ENCODE measurements at regions not wholly inside any gene's neighbourhood (a gene's known extent, or its start where the extent isn't known, plus 50 kb on each side); places are given as distances from the start of the nearest gene placed in this dataset.

GRCh38 chr5:71872311-71872864, 153.3 kb downstream of the CARTPT start:
- no peak for DNase-seq

GRCh38 chr5:71873191-71873591, 154.1 kb downstream of the CARTPT start:
- no peak for DNase-seq

GRCh38 chr5:71874521-71874920, 155.4 kb downstream of the CARTPT start:
- no peak for DNase-seq

GRCh38 chr5:71877511-71877910, 158.4 kb downstream of the CARTPT start:
- no peak for DNase-seq

- DNase-seq: no peak
These were observed 161.5 kb downstream of the CARTPT start for GRCh38 chr5:71880536-71880935.

- no peak for DNase-seq
These were observed 164.0 kb downstream of the CARTPT start for GRCh38 chr5:71882826-71883741.

GRCh38 chr5:71883742-71884103, 164.6 kb downstream of the CARTPT start:
- DNase-seq: no peak

- no peak for DNase-seq
These were observed 165.9 kb downstream of the CARTPT start for GRCh38 chr5:71884926-71885325.

GRCh38 chr5:71886406-71886805, 167.3 kb downstream of the CARTPT start:
- no peak for DNase-seq

GRCh38 chr5:71887680-71888079, 168.6 kb downstream of the CARTPT start:
- no peak for DNase-seq

- DNase-seq: no peak
These were observed 172.3 kb downstream of the CARTPT start for GRCh38 chr5:71891406-71891805.

- DNase-seq: no peak
These were observed 172.8 kb downstream of the CARTPT start for GRCh38 chr5:71891856-71892255.

- no peak for DNase-seq
These were observed 173.7 kb downstream of the CARTPT start for GRCh38 chr5:71892641-71893365.

- DNase-seq: no peak
These were observed 174.4 kb downstream of the CARTPT start for GRCh38 chr5:71893451-71893850.

GRCh38 chr5:71894091-71894490, 175.0 kb downstream of the CARTPT start:
- DNase-seq: no peak

- no peak for DNase-seq
These were observed 176.5 kb downstream of the CARTPT start for GRCh38 chr5:71895546-71895945.

GRCh38 chr5:71899865-71900342, 180.8 kb downstream of the CARTPT start:
- DNase-seq: no peak

- DNase-seq: no peak
These were observed 184.7 kb downstream of the CARTPT start for GRCh38 chr5:71903808-71904207.

- no peak for DNase-seq
These were observed 185.8 kb downstream of the CARTPT start for GRCh38 chr5:71904852-71905251.

GRCh38 chr5:71905834-71906711, 187.0 kb downstream of the CARTPT start:
- DNase-seq: no peak

GRCh38 chr5:71907001-71907588, 188.0 kb downstream of the CARTPT start:
- no peak for DNase-seq

- no peak for DNase-seq
These were observed 188.6 kb downstream of the CARTPT start for GRCh38 chr5:71907608-71908145.

Data from stimulated activated CD8-positive, alpha-beta memory T cell treated with anti-CD3 and anti-CD28 coated beads, Interleukin-4, amount 100 ng/mL, for 48 hours (primary cell).